CD14-positive monocyte (primary cell): ENCODE measurements at regions not wholly inside any gene's neighbourhood (a gene's known extent, or its start where the extent isn't known, plus 50 kb on each side); places are given as distances from the start of the nearest gene placed in this dataset.

Experiments used
- DNase-seq, 3 donors: peaks; one replicate each; pipeline ENCODE4 v3.0.0-alpha.2; 2011 to 2022
- H2AFZ ChIP-seq: 2 replicates; pipeline ENCODE4 v1.6.0; 2012; ENCODE audit warnings: mild to moderate bottlenecking, low read depth, low read length, inconsistent platforms; ENCODE audit not compliant: insufficient read depth, poor library complexity, severe bottlenecking
- H3K27ac ChIP-seq, 2 donors: 1 replicate in 1 of 2; 2 replicates in 1 of 2; pipeline ENCODE4 v1.5.1; 2012 to 2013; ENCODE audit warnings: low read length in 2 of 2, control low read depth in 1 of 2, inconsistent platforms in 1 of 2, low read depth in 1 of 2, mild to moderate bottlenecking in 1 of 2
- H3K27me3 ChIP-seq, 2 donors: one replicate each; pipeline versions ENCODE4 v1.6.0 to v1.6.1; 2011 to 2013; ENCODE audit warnings: low read length in 2 of 2; ENCODE audit not compliant: control insufficient read depth in 2 of 2, insufficient read depth in 2 of 2
- H3K36me3 ChIP-seq, 2 donors: replicated peaks in 1 of 2; 1 replicate in 1 of 2; 2 replicates in 1 of 2; pipeline versions ENCODE4 v1.5.1 to v1.6.1; 2012 to 2013; ENCODE audit warnings: low read length in 2 of 2, control low read depth in 1 of 2, inconsistent platforms in 1 of 2, mild to moderate bottlenecking in 1 of 2; ENCODE audit not compliant: insufficient read depth in 2 of 2, control insufficient read depth in 1 of 2
- H3K4me1 ChIP-seq, 2 donors: 1 replicate in 1 of 2; 2 replicates in 1 of 2; pipeline versions ENCODE4 v1.5.1 to v1.6.1; 2012 to 2013; ENCODE audit warnings: low read length in 2 of 2, control low read depth in 1 of 2, inconsistent platforms in 1 of 2, mild to moderate bottlenecking in 1 of 2, moderate library complexity in 1 of 2; ENCODE audit not compliant: insufficient read depth in 2 of 2, control insufficient read depth in 1 of 2
- H3K4me2 ChIP-seq: replicated peaks from 2 replicates; pipeline ENCODE3; 2012; ENCODE audit warnings: low read length, moderate library complexity, mild to moderate bottlenecking; ENCODE audit not compliant: poor library complexity, severe bottlenecking; ENCODE audit errors: extremely low read depth
- H3K4me3 ChIP-seq, 3 experiments: fragments of 200-600 bp in 1 of 3; sonication (generic) in 1 of 3; replicated peaks in 1 of 3; 1 replicate in 2 of 3; 2 replicates in 1 of 3; pipeline ENCODE4 v1.5.1; 2011 to 2013; ENCODE audit warnings: low read length in 3 of 3, mild to moderate bottlenecking in 3 of 3, control low read depth in 2 of 3, low read depth in 2 of 3, inconsistent platforms in 1 of 3, moderate library complexity in 1 of 3
- H3K79me2 ChIP-seq: 2 replicates; pipeline ENCODE4 v1.6.0; 2012; ENCODE audit warnings: mild to moderate bottlenecking, control low read depth, inconsistent platforms, low read length, moderate library complexity; ENCODE audit not compliant: insufficient read depth
- H3K9ac ChIP-seq: 2 replicates; pipeline ENCODE4 v1.6.0; 2017; ENCODE audit warnings: low read length, mild to moderate bottlenecking; ENCODE audit not compliant: insufficient read depth, poor library complexity, severe bottlenecking
- H3K9me3 ChIP-seq, 2 donors: replicated peaks in 1 of 2; 1 replicate in 1 of 2; 2 replicates in 1 of 2; pipeline versions ENCODE4 v1.5.1 to v1.6.1; 2012 to 2013; ENCODE audit warnings: low read length in 2 of 2, control low read depth in 1 of 2; ENCODE audit not compliant: control insufficient read depth in 1 of 2, insufficient read depth in 1 of 2
- H4K20me1 ChIP-seq: 2 replicates; pipeline ENCODE4 v1.6.0; 2012; ENCODE audit warnings: mild to moderate bottlenecking, low read length, control low read depth, moderate library complexity; ENCODE audit not compliant: insufficient read depth
- H3K27ac Mint-ChIP-seq, 7 donors: one replicate each; pipeline ENCODE4 v1.8.0; 2020; ENCODE audit warnings: mild to moderate bottlenecking in 7 of 7, mixed read lengths in 7 of 7, moderate library complexity in 6 of 7, inconsistent platforms in 2 of 7
- H3K27me3 Mint-ChIP-seq, 3 donors: one replicate each; pipeline ENCODE4 v1.8.0; 2021 to 2022; ENCODE audit warnings: low read depth in 3 of 3, mild to moderate bottlenecking in 3 of 3, mixed read lengths in 3 of 3, moderate library complexity in 3 of 3, inconsistent platforms in 1 of 3
- H3K36me3 Mint-ChIP-seq, 2 donors: one replicate each; pipeline ENCODE4 v1.8.0; 2020; ENCODE audit warnings: mixed read lengths in 2 of 2, inconsistent platforms in 1 of 2, mild to moderate bottlenecking in 1 of 2
- H3K4me1 Mint-ChIP-seq: one replicate; pipeline ENCODE4 v1.8.0; 2020; ENCODE audit warnings: mild to moderate bottlenecking, mixed read lengths
- H3K4me3 Mint-ChIP-seq, 2 donors: one replicate each; pipeline ENCODE4 v1.8.0; 2020; ENCODE audit warnings: mild to moderate bottlenecking in 2 of 2, mixed read lengths in 2 of 2, moderate library complexity in 1 of 2
- H3K9me3 Mint-ChIP-seq, 7 donors: one replicate each; pipeline ENCODE4 v1.8.0; 2020 to 2022; ENCODE audit warnings: mixed read lengths in 7 of 7, mild to moderate bottlenecking in 6 of 7, moderate library complexity in 6 of 7, inconsistent platforms in 2 of 7
- CTCF ChIP-seq: fragments of 200-600 bp; IDR thresholded peaks from one replicate; pipeline ENCODE4 v1.8.0; 2022; ENCODE audit warnings: antibody characterized with exemption, mild to moderate bottlenecking
- WGBS: methylation state at CpG from one replicate; pipeline ENCODE4 v1.1.5; 2013; ENCODE audit warnings: missing lambda C conversion rate; ENCODE audit not compliant: insufficient coverage; 5-methylcytosine and 5-hydroxymethylcytosine counted together
- intact Hi-C, 2 donors: fragments of 100-400 bp; cut with micrococcal nuclease; formaldehyde crosslinking; loops; one replicate each; pipeline versions ENCODE4 v1.15.0 to v1.15.1; 2023

- H3K4me3 ChIP-seq: no peak overlapping the region
- Mint-ChIP-seq H3K4me3 (no peak overlapping the region), H3K27ac (no peak overlapping the region), H3K36me3 (no peaks in the 10 kb centered on the region), H3K9me3 (peaks cover 0 to 5% (median 2%) of the 10 kb centered on the region in 7 donors), H3K27me3 (peaks cover 0 to 2% (median 1%) of the 10 kb centered on the region in 3 donors), H3K4me1 (no peaks in the 10 kb centered on the region)
- H3K4me2 ChIP-seq: no peak overlapping the region
- no peaks in the 10 kb centered on the region for H3K79me2 ChIP-seq
- TF ChIP-seq CTCF: no peak
- 86% methylated on average over 2 of the region's 4 CpGs for WGBS
- no peaks in the 10 kb centered on the region for H3K36me3 ChIP-seq
- H4K20me1 ChIP-seq: no peaks in the 10 kb centered on the region
- no peaks in the 10 kb centered on the region for H3K4me1 ChIP-seq
- no peaks in the 10 kb centered on the region for H3K27me3 ChIP-seq
- no peak overlapping the region for H3K9ac ChIP-seq
- H2AFZ ChIP-seq: no peak overlapping the region
- no peak for DNase-seq
- no peak overlapping the region for H3K27ac ChIP-seq
- peaks cover 0 to 2% of the 10 kb centered on the region in 2 donors for H3K9me3 ChIP-seq
- intact Hi-C loops: no loop called here
These were observed 568.5 kb upstream of the SOX11 start for GRCh38 chr2:5123582-5124196.

GRCh38 chr2:5125017-5125730 is 567.0 kb upstream of the SOX11 start:
- no peak overlapping the region for H3K4me3 Mint-ChIP-seq
- TF ChIP-seq CTCF: no peak

More at GRCh38 chr2:5125017-5125730, 567.0 kb upstream of the SOX11 start:
- Histone ChIP-seq H3K4me1 (no peaks in the 10 kb centered on the region), H3K36me3 (no peaks in the 10 kb centered on the region), H3K4me3 (no peak overlapping the region), H3K79me2 (no peaks in the 10 kb centered on the region), H3K27me3 (no peaks in the 10 kb centered on the region), H3K9ac (no peak overlapping the region), H2AFZ (no peak overlapping the region), H3K9me3 (peaks cover 0 to 5% of the 10 kb centered on the region in 2 donors), H3K4me2 (no peak overlapping the region), H4K20me1 (no peaks in the 10 kb centered on the region), H3K27ac (no peak overlapping the region)
- H3K27ac Mint-ChIP-seq: no peak overlapping the region
- intact Hi-C loops: no loop called here
- DNase-seq: no peak
- H3K27me3 Mint-ChIP-seq: peaks cover 0 to 2% (median 0%) of the 10 kb centered on the region in 3 donors
- no peaks in the 10 kb centered on the region for H3K36me3 Mint-ChIP-seq
- WGBS: no CpG with 5 or more reads among the region's 2 CpGs
- peaks cover 0 to 8% (median 0%) of the 10 kb centered on the region in 7 donors for H3K9me3 Mint-ChIP-seq
- H3K4me1 Mint-ChIP-seq: no peaks in the 10 kb centered on the region
